ENCODE measurements at regions not wholly inside any gene's neighbourhood (a gene's known extent, or its start where the extent isn't known, plus 50 kb on each side); places are given as distances from the start of the nearest gene placed in this dataset.
"Not testable (repeated sequence)": the region's sequence is repeated elsewhere in the genome, so short reads cannot be mapped to it uniquely, and the experiment has no call there.

- not testable (repeated sequence) for TF ChIP-seq POLR2A, CTCF (IDR thresholded peaks at IDR 0.05)
These were observed 77.9 kb upstream of the FAM204A start for GRCh38 chr10:118420049-118420448.
